SU-DHL-6 (cell line): ENCODE measurements at regions not wholly inside any gene's neighbourhood (a gene's known extent, or its start where the extent isn't known, plus 50 kb on each side); places are given as distances from the start of the nearest gene placed in this dataset.

ENCODE experiments used
- H2AFZ ChIP-seq: fragments of 200-600 bp; sonication (generic); 2 replicates; pipeline ENCODE4 v1.6.1; 2014; ENCODE audit warnings: low read depth, mild to moderate bottlenecking, moderate library complexity, mixed read lengths, antibody characterized with exemption, low read length; ENCODE audit not compliant: severe bottlenecking
- H3F3A ChIP-seq: fragments of 200-600 bp; shearing (Covaris generic); 2 replicates; pipeline ENCODE4 v1.6.0; 2016; ENCODE audit warnings: antibody characterized with exemption, mild to moderate bottlenecking; ENCODE audit not compliant: insufficient read depth
- H3K27ac ChIP-seq: fragments of 200-600 bp; sonication (generic); 2 replicates; pipeline ENCODE4 v1.5.1; 2016; ENCODE audit warnings: low read depth, mild to moderate bottlenecking, low read length, moderate library complexity, mixed read lengths
- H3K27me3 ChIP-seq: fragments of 200-600 bp; sonication (generic), shearing (Covaris generic); 2 replicates; pipeline ENCODE4 v1.6.0; 2014; ENCODE audit warnings: mild to moderate bottlenecking, low read length
- H3K36me3 ChIP-seq: fragments of 200-600 bp; sonication (generic); 2 replicates; pipeline ENCODE4 v1.6.1; 2014; ENCODE audit warnings: mild to moderate bottlenecking, low read length, mixed read lengths
- H3K4me2 ChIP-seq: fragments of 300-600, 200-600 bp; shearing (Covaris generic), sonication (generic); 2 replicates; pipeline ENCODE4 v1.6.0; 2014; ENCODE audit warnings: low read length, low read depth, mild to moderate bottlenecking; ENCODE audit not compliant: poor library complexity, severe bottlenecking
- H3K4me3 ChIP-seq: fragments of 200-600 bp; sonication (generic); 2 replicates; pipeline ENCODE4 v1.5.1; 2014; ENCODE audit warnings: antibody characterized with exemption, low read length, mild to moderate bottlenecking, mixed read lengths; ENCODE audit not compliant: insufficient read depth, poor library complexity, severe bottlenecking
- H3K79me2 ChIP-seq: fragments of 200-600 bp; sonication (generic); 2 replicates; pipeline ENCODE4 v1.6.1; 2014; ENCODE audit warnings: mild to moderate bottlenecking, low read length, moderate library complexity; ENCODE audit not compliant: insufficient read depth
- H3K9ac ChIP-seq: fragments of 200-600 bp; sonication (generic); 2 replicates; pipeline ENCODE4 v1.7.0; 2014; ENCODE audit warnings: mild to moderate bottlenecking, low read length
- H3K9me2 ChIP-seq: fragments of 200-600 bp; sonication (generic); replicated peaks from 2 replicates; pipeline ENCODE4 v1.6.1; 2014; ENCODE audit warnings: low read length; ENCODE audit not compliant: insufficient read depth
- H3K9me3 ChIP-seq: fragments of 200-600 bp; sonication (generic); 2 replicates; pipeline ENCODE4 v1.6.1; 2014; ENCODE audit warnings: low read length, mixed read lengths; ENCODE audit not compliant: insufficient read depth
- H4K20me1 ChIP-seq: fragments of 200-600 bp; sonication (generic); 2 replicates; pipeline ENCODE4 v1.6.1; 2014; ENCODE audit warnings: low read depth, mild to moderate bottlenecking, antibody characterized with exemption, low read length, moderate library complexity, mixed read lengths
- CTCF ChIP-seq: fragments of 200-600 bp; sonication (generic); IDR thresholded peaks from one replicate; pipeline ENCODE4 v1.5.1; 2017; ENCODE audit warnings: antibody characterized with exemption, mild to moderate bottlenecking, low read length, moderate library complexity; ENCODE audit not compliant: insufficient read depth, poor library complexity, severe bottlenecking
- EZH2phosphoT487 ChIP-seq: fragments of 200-600 bp; sonication (generic), shearing (Covaris generic); conservative IDR thresholded peaks from 2 replicates; pipeline ENCODE4 v1.6.1; 2018; ENCODE audit warnings: mild to moderate bottlenecking, antibody characterized with exemption, low read length, moderate library complexity, mixed read lengths

- no peak overlapping the region for H3K4me2 ChIP-seq
- H3K36me3 ChIP-seq = no peaks in the 10 kb centered on the region
- H4K20me1 ChIP-seq = no peaks in the 10 kb centered on the region
- H3K27ac ChIP-seq = no peak overlapping the region
- TF ChIP-seq CTCF = no peak
- no peak for TF ChIP-seq EZH2phosphoT487
- no peaks in the 10 kb centered on the region for H3K79me2 ChIP-seq
- H2AFZ ChIP-seq = no peak overlapping the region
- no peak overlapping the region for H3K9ac ChIP-seq
- H3K9me2 ChIP-seq = no peaks in the 10 kb centered on the region
- no peaks in the 10 kb centered on the region for H3F3A ChIP-seq
- H3K27me3 ChIP-seq = no peaks in the 10 kb centered on the region
- H3K4me3 ChIP-seq = no peak overlapping the region
- no peaks in the 10 kb centered on the region for H3K9me3 ChIP-seq
Observed at GRCh38 chr10:55410415-55410885, 609.4 kb upstream of the PCDH15 start.

- no peaks in the 10 kb centered on the region for H3K27me3 ChIP-seq
- H2AFZ ChIP-seq = no peak overlapping the region
- no peaks in the 10 kb centered on the region for H4K20me1 ChIP-seq
- no peaks in the 10 kb centered on the region for H3K9me2 ChIP-seq
- no peak overlapping the region for H3K27ac ChIP-seq
- no peaks in the 10 kb centered on the region for H3K79me2 ChIP-seq
- no peaks in the 10 kb centered on the region for H3F3A ChIP-seq
- TF ChIP-seq CTCF = no peak
- TF ChIP-seq EZH2phosphoT487 = no peak
- no peak overlapping the region for H3K9ac ChIP-seq
- no peaks in the 10 kb centered on the region for H3K9me3 ChIP-seq
- H3K4me3 ChIP-seq = no peak overlapping the region
- no peak overlapping the region for H3K4me2 ChIP-seq
- no peaks in the 10 kb centered on the region for H3K36me3 ChIP-seq
Observed at GRCh38 chr10:55404094-55404493, 603.1 kb upstream of the PCDH15 start.

GRCh38 chr10:55400075-55400849, 599.2 kb upstream of the PCDH15 start:
- no peak for TF ChIP-seq EZH2phosphoT487
- no peak for TF ChIP-seq CTCF
- Histone ChIP-seq H3K9me2 (no peaks in the 10 kb centered on the region), H3K4me2 (no peak overlapping the region), H3K27me3 (no peaks in the 10 kb centered on the region), H2AFZ (no peak overlapping the region), H3K9me3 (no peaks in the 10 kb centered on the region), H3K36me3 (no peaks in the 10 kb centered on the region), H3K79me2 (no peaks in the 10 kb centered on the region), H4K20me1 (no peaks in the 10 kb centered on the region), H3K27ac (no peak overlapping the region), H3K9ac (no peak overlapping the region), H3K4me3 (no peak overlapping the region), H3F3A (no peaks in the 10 kb centered on the region)
